Erythroblast (primary cell): ENCODE measurements at regions not wholly inside any gene's neighbourhood (a gene's known extent, or its start where the extent isn't known, plus 50 kb on each side); places are given as distances from the start of the nearest gene placed in this dataset.

Experiments used
- GATA1 ChIP-seq: IDR thresholded peaks from 2 replicates; pipeline ENCODE4 v1.6.1; 2011; ENCODE audit warnings: low read depth, mild to moderate bottlenecking, control low read depth, low read length, moderate library complexity
- POLR2A ChIP-seq: IDR thresholded peaks from 2 replicates; pipeline ENCODE4 v1.6.1; 2011; ENCODE audit warnings: mild to moderate bottlenecking, low read length

GRCh38 chr9:119083673-119084072, 285.6 kb downstream of the BRINP1 start:
- TF ChIP-seq POLR2A (no peak), GATA1 (no peak)
